HEK293 (cell line): ENCODE measurements at regions not wholly inside any gene's neighbourhood (a gene's known extent, or its start where the extent isn't known, plus 50 kb on each side); places are given as distances from the start of the nearest gene placed in this dataset.

ENCODE experiments used
- CTCF ChIA-PET: fragments of 350-600 bp; formaldehyde crosslinking; extraction: SDS; loops from one replicate; lab custom pipeline; 2021; ENCODE audit warnings: antibody characterized with exemption; lab: Yijun Ruan, JAX
- POLR2A ChIA-PET: fragments of 300-600 bp; formaldehyde crosslinking; extraction: SDS; loops from one replicate; lab custom pipeline; 2020; ENCODE audit warnings: antibody characterized with exemption, inconsistent platforms; lab: Yijun Ruan, JAX
- H3K27ac ChIP-seq: fragments of 200-500 bp; sonication (Bioruptor generic); 2 replicates; pipeline ENCODE4 v1.5.1; 2014; ENCODE audit warnings: low read depth, low read length, control low read depth, inconsistent platforms; ENCODE audit errors: extremely low read depth
- H3K36me3 ChIP-seq, 2 experiments: fragments of 200-500 bp in 1 of 2; sonication (Bioruptor generic) in 1 of 2; 1 replicate in 1 of 2; 2 replicates in 1 of 2; pipeline ENCODE4 v1.5.1; 2014 to 2017; ENCODE audit warnings: inconsistent platforms in 2 of 2, low read length in 2 of 2; ENCODE audit not compliant: control insufficient read depth in 2 of 2, insufficient read depth in 1 of 2
- H3K4me1 ChIP-seq: fragments of 200-500 bp; sonication (Bioruptor generic); 2 replicates; pipeline ENCODE4 v1.5.1; 2014; ENCODE audit warnings: mild to moderate bottlenecking, low read length, inconsistent platforms; ENCODE audit not compliant: control insufficient read depth, insufficient read depth
- H3K4me3 ChIP-seq: 2 replicates; pipeline ENCODE4 v1.5.1; 2011; ENCODE audit warnings: low read depth, mild to moderate bottlenecking, control low read depth, low read length, moderate library complexity
- H3K9me3 ChIP-seq: fragments of 200-500 bp; sonication (Bioruptor generic); 2 replicates; pipeline ENCODE4 v1.5.1; 2014; ENCODE audit warnings: low read depth, low read length, inconsistent platforms; ENCODE audit not compliant: control insufficient read depth, insufficient read depth
- EGR2 ChIP-seq: fragments of 450-650 bp; formaldehyde crosslinking; IDR thresholded peaks from 2 replicates; pipeline ENCODE4 v1.5.1; 2016; ENCODE audit warnings: low read depth, missing biosample characterization, missing genetic modification characterization
- KLF1 ChIP-seq: fragments of 450-650 bp; formaldehyde crosslinking; IDR thresholded peaks from 2 replicates; pipeline ENCODE4 v1.5.1; 2016; ENCODE audit warnings: missing biosample characterization, missing genetic modification characterization
- KLF16 ChIP-seq: fragments of 450-650 bp; formaldehyde crosslinking; IDR thresholded peaks from 2 replicates; pipeline ENCODE4 v1.5.1; 2017; ENCODE audit warnings: missing biosample characterization, missing genetic modification characterization
- MYNN ChIP-seq: fragments of 450-650 bp; formaldehyde crosslinking; IDR thresholded peaks from 2 replicates; pipeline ENCODE4 v1.5.1; 2016; ENCODE audit warnings: missing biosample characterization, missing genetic modification characterization, borderline replicate concordance
- SETDB1 ChIP-seq: IDR thresholded peaks from one replicate; pipeline ENCODE4 v1.6.1; 2017; ENCODE audit warnings: mild to moderate bottlenecking, low read length, moderate library complexity, mixed read lengths; ENCODE audit not compliant: insufficient read length
- YY2 ChIP-seq: fragments of 450-650 bp; formaldehyde crosslinking; IDR thresholded peaks from 2 replicates; pipeline ENCODE4 v1.5.1; 2016; ENCODE audit warnings: missing biosample characterization, missing genetic modification characterization
- ZBTB17 ChIP-seq: fragments of 450-650 bp; formaldehyde crosslinking; IDR thresholded peaks from 2 replicates; pipeline ENCODE4 v1.5.1; 2016; ENCODE audit warnings: missing biosample characterization, missing genetic modification characterization
- ZFP69B ChIP-seq: fragments of 450-650 bp; formaldehyde crosslinking; IDR thresholded peaks from 2 replicates; pipeline ENCODE4 v1.5.1; 2016; ENCODE audit warnings: missing biosample characterization, missing genetic modification characterization
- ZNF157 ChIP-seq: fragments of 450-650 bp; formaldehyde crosslinking; IDR thresholded peaks from 2 replicates; pipeline ENCODE4 v1.5.1; 2016; ENCODE audit warnings: missing biosample characterization, missing genetic modification characterization
- ZNF266 ChIP-seq: fragments of 450-650 bp; formaldehyde crosslinking; IDR thresholded peaks from 2 replicates; pipeline ENCODE4 v1.5.1; 2016; ENCODE audit warnings: missing biosample characterization, missing genetic modification characterization, low read depth
- ZNF324 ChIP-seq: fragments of 450-650 bp; formaldehyde crosslinking; IDR thresholded peaks from 2 replicates; pipeline ENCODE4 v1.5.1; 2016; ENCODE audit warnings: missing biosample characterization, missing genetic modification characterization
- ZNF335 ChIP-seq: fragments of 450-650 bp; formaldehyde crosslinking; conservative IDR thresholded peaks from 2 replicates; pipeline ENCODE4 v1.5.1; 2016; ENCODE audit warnings: missing biosample characterization, missing genetic modification characterization
- ZNF473 ChIP-seq: fragments of 450-650 bp; formaldehyde crosslinking; IDR thresholded peaks from 2 replicates; pipeline ENCODE4 v1.5.1; 2017; ENCODE audit warnings: missing biosample characterization, missing genetic modification characterization
- ZNF843 ChIP-seq: fragments of 450-650 bp; formaldehyde crosslinking; IDR thresholded peaks from 2 replicates; pipeline ENCODE4 v1.5.1; 2016; ENCODE audit warnings: missing biosample characterization, missing genetic modification characterization
- TF ChIP-seq, protein P1 (sequence below): fragments of 450-650 bp; formaldehyde crosslinking; IDR thresholded peaks from 2 replicates; pipeline ENCODE4 v1.5.1; 2016; ENCODE audit warnings: missing biosample characterization, missing genetic modification characterization
- TF ChIP-seq, protein P2 (sequence below): fragments of 450-650 bp; formaldehyde crosslinking; IDR thresholded peaks from 2 replicates; pipeline ENCODE4 v1.5.1; 2016; ENCODE audit warnings: missing biosample characterization, missing genetic modification characterization, borderline replicate concordance
- TF ChIP-seq, protein P3 (sequence below): fragments of 450-650 bp; formaldehyde crosslinking; conservative IDR thresholded peaks from 2 replicates; pipeline ENCODE4 v1.5.1; 2016; ENCODE audit warnings: low read depth, missing biosample characterization, missing genetic modification characterization
- TF ChIP-seq, protein P4 (sequence below): fragments of 450-650 bp; formaldehyde crosslinking; IDR thresholded peaks from 2 replicates; pipeline ENCODE4 v1.5.1; 2016; ENCODE audit warnings: missing biosample characterization, missing genetic modification characterization

DNA sequence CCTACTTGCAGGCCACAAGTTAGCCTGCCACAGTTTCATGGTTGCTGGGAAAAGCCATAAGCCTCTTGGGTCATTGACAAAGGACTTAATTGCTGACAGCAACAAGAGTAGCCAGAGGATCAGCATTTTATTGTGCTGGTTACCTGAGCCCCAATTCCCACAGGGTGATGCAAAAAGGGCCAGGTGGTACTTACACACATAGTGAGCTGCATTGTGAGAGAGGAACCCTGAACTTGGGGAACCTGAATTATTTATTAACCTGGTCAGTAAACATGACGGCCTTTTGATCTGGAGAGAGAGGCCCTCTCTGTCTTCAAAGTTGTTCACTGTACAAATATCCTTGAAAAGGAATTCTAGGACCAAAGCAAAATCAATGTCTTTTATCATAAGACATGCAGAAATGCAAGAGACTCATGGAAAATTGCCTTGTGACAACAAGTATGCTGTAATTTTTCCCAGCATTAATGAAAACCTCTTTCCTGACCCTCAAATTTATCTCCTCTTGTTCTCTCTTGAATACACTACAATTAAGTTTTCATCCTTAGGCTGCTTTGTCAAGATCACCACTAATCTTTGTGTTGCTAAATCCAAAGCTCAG lies 102.9 kb upstream of the PHYHIPL start:
- no peaks in the 10 kb centered on the region for H3K36me3 ChIP-seq
- H3K27ac ChIP-seq = no peak overlapping the region
- no peak overlapping the region for H3K4me3 ChIP-seq
- no peaks in the 10 kb centered on the region for H3K9me3 ChIP-seq
- ChIA-PET POLR2A (no interaction called here), CTCF (interaction anchor here (0.6 kb wide), 1 partner anchor 105 kb away, joined by 3 read pairs; no protein-coding TSS in a partner anchor)
- H3K4me1 ChIP-seq = no peaks in the 10 kb centered on the region
- TF ChIP-seq, protein P1, sequence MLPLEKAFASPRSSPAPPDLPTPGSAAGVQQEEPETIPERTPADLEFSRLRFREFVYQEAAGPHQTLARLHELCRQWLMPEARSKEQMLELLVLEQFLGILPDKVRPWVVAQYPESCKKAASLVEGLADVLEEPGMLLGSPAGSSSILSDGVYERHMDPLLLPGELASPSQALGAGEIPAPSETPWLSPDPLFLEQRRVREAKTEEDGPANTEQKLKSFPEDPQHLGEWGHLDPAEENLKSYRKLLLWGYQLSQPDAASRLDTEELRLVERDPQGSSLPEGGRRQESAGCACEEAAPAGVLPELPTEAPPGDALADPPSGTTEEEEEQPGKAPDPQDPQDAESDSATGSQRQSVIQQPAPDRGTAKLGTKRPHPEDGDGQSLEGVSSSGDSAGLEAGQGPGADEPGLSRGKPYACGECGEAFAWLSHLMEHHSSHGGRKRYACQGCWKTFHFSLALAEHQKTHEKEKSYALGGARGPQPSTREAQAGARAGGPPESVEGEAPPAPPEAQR (tag by site-specific recombination) = no peak
- TF ChIP-seq ZNF843 (tag by site-specific recombination) = no peak
- TF ChIP-seq ZNF324 (tag by site-specific recombination) = no peak
- no peak for TF ChIP-seq SETDB1
- TF ChIP-seq EGR2 (tag by site-specific recombination) = no peak
- TF ChIP-seq KLF16 (tag by site-specific recombination) = no peak
- TF ChIP-seq, protein P2, sequence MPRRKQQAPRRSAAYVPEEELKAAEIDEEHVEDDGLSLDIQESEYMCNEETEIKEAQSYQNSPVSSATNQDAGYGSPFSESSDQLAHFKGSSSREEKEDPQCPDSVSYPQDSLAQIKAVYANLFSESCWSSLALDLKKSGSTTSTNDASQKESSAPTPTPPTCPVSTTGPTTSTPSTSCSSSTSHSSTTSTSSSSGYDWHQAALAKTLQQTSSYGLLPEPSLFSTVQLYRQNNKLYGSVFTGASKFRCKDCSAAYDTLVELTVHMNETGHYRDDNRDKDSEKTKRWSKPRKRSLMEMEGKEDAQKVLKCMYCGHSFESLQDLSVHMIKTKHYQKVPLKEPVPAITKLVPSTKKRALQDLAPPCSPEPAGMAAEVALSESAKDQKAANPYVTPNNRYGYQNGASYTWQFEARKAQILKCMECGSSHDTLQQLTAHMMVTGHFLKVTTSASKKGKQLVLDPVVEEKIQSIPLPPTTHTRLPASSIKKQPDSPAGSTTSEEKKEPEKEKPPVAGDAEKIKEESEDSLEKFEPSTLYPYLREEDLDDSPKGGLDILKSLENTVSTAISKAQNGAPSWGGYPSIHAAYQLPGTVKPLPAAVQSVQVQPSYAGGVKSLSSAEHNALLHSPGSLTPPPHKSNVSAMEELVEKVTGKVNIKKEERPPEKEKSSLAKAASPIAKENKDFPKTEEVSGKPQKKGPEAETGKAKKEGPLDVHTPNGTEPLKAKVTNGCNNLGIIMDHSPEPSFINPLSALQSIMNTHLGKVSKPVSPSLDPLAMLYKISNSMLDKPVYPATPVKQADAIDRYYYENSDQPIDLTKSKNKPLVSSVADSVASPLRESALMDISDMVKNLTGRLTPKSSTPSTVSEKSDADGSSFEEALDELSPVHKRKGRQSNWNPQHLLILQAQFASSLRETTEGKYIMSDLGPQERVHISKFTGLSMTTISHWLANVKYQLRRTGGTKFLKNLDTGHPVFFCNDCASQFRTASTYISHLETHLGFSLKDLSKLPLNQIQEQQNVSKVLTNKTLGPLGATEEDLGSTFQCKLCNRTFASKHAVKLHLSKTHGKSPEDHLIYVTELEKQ = no peak
- TF ChIP-seq ZBTB17 (tag by site-specific recombination) = no peak

GRCh38 chr10:59075576-59075975 lies 100.9 kb upstream of the PHYHIPL start:
- Histone ChIP-seq H3K4me1 (peaks cover 8% of the 10 kb centered on the region; the same call in 1 of the 2 replicates), H3K9me3 (no peaks in the 10 kb centered on the region)
- ChIA-PET POLR2A (no interaction called here), CTCF (no interaction called here)
- TF ChIP-seq YY2 = no peak
- no peak for TF ChIP-seq ZNF266 (tag by site-specific recombination)
- TF ChIP-seq, protein P3, sequence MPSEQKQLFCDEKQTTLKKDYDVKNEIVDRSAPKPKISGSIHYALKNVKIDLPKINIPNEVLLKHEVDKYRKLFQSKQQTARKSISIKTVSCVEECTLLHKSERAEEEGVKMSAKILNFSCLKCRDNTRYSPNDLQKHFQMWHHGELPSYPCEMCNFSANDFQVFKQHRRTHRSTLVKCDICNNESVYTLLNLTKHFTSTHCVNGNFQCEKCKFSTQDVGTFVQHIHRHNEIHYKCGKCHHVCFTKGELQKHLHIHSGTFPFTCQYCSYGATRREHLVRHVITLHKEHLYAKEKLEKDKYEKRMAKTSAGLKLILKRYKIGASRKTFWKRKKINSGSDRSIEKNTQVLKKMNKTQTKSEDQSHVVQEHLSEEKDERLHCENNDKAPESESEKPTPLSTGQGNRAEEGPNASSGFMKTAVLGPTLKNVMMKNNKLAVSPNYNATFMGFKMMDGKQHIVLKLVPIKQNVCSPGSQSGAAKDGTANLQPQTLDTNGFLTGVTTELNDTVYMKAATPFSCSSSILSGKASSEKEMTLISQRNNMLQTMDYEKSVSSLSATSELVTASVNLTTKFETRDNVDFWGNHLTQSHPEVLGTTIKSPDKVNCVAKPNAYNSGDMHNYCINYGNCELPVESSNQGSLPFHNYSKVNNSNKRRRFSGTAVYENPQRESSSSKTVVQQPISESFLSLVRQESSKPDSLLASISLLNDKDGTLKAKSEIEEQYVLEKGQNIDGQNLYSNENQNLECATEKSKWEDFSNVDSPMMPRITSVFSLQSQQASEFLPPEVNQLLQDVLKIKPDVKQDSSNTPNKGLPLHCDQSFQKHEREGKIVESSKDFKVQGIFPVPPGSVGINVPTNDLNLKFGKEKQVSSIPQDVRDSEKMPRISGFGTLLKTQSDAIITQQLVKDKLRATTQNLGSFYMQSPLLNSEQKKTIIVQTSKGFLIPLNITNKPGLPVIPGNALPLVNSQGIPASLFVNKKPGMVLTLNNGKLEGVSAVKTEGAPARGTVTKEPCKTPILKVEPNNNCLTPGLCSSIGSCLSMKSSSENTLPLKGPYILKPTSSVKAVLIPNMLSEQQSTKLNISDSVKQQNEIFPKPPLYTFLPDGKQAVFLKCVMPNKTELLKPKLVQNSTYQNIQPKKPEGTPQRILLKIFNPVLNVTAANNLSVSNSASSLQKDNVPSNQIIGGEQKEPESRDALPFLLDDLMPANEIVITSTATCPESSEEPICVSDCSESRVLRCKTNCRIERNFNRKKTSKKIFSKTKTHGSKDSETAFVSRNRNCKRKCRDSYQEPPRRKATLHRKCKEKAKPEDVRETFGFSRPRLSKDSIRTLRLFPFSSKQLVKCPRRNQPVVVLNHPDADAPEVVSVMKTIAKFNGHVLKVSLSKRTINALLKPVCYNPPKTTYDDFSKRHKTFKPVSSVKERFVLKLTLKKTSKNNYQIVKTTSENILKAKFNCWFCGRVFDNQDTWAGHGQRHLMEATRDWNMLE (tag by site-specific recombination) = no peak
- TF ChIP-seq ZNF157 (tag by site-specific recombination) = no peak
- no peak for TF ChIP-seq ZNF473
- TF ChIP-seq ZNF335 (tag by site-specific recombination) = no peak
- TF ChIP-seq KLF1 (tag by site-specific recombination) = no peak
- no peak for TF ChIP-seq ZFP69B
- no peak for TF ChIP-seq MYNN (tag by site-specific recombination)
- TF ChIP-seq, protein P4, sequence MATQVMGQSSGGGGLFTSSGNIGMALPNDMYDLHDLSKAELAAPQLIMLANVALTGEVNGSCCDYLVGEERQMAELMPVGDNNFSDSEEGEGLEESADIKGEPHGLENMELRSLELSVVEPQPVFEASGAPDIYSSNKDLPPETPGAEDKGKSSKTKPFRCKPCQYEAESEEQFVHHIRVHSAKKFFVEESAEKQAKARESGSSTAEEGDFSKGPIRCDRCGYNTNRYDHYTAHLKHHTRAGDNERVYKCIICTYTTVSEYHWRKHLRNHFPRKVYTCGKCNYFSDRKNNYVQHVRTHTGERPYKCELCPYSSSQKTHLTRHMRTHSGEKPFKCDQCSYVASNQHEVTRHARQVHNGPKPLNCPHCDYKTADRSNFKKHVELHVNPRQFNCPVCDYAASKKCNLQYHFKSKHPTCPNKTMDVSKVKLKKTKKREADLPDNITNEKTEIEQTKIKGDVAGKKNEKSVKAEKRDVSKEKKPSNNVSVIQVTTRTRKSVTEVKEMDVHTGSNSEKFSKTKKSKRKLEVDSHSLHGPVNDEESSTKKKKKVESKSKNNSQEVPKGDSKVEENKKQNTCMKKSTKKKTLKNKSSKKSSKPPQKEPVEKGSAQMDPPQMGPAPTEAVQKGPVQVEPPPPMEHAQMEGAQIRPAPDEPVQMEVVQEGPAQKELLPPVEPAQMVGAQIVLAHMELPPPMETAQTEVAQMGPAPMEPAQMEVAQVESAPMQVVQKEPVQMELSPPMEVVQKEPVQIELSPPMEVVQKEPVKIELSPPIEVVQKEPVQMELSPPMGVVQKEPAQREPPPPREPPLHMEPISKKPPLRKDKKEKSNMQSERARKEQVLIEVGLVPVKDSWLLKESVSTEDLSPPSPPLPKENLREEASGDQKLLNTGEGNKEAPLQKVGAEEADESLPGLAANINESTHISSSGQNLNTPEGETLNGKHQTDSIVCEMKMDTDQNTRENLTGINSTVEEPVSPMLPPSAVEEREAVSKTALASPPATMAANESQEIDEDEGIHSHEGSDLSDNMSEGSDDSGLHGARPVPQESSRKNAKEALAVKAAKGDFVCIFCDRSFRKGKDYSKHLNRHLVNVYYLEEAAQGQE (tag by site-specific recombination) = no peak
- TF ChIP-seq, all 188 proteins: peak for 0
- Histone ChIP-seq H3K36me3 (no peaks in the 10 kb centered on the region), H3K27ac (no peak overlapping the region), H3K4me3 (no peak overlapping the region)
